SK-N-SH (cell line): ENCODE measurements at regions not wholly inside any gene's neighbourhood (a gene's known extent, or its start where the extent isn't known, plus 50 kb on each side); places are given as distances from the start of the nearest gene placed in this dataset.

Experiments
- CTCF ChIP-seq: fragments of 200-600 bp; sonication (generic); IDR thresholded peaks from 2 replicates; pipeline ENCODE4 v1.6.1; 2017; ENCODE audit warnings: antibody characterized with exemption, mild to moderate bottlenecking, moderate library complexity
- EZH2phosphoT487 ChIP-seq: fragments of 200-600 bp; sonication (generic); IDR thresholded peaks from 2 replicates; pipeline ENCODE4 v1.6.1; 2017; ENCODE audit warnings: low read depth, mixed run types, mild to moderate bottlenecking, antibody characterized with exemption, moderate library complexity, borderline replicate concordance
- FOXJ3 ChIP-seq: sonication (generic); formaldehyde crosslinking; IDR thresholded peaks from 2 replicates; pipeline ENCODE4 v1.5.1; 2020; ENCODE audit warnings: mild to moderate bottlenecking, missing genetic modification reagents
- MXI1 ChIP-seq: IDR thresholded peaks from 2 replicates; pipeline ENCODE4 v1.6.1; 2012; ENCODE audit warnings: mild to moderate bottlenecking, low read depth, low read length, improper control_type of control experiment
- NFIC ChIP-seq: IDR thresholded peaks from 2 replicates; pipeline ENCODE4 v1.4.0; 2012; ENCODE audit warnings: borderline replicate concordance
- POLR2AphosphoS5 ChIP-seq: IDR thresholded peaks from 2 replicates; pipeline ENCODE4 v1.6.1; 2012; ENCODE audit warnings: low read depth, low read length
- REST ChIP-seq: IDR thresholded peaks from 2 replicates; pipeline ENCODE4 v1.6.1; 2012; ENCODE audit warnings: mild to moderate bottlenecking, low read depth, low read length, moderate library complexity
- SIN3A ChIP-seq: IDR thresholded peaks from 2 replicates; pipeline ENCODE4 v1.6.1; 2012; ENCODE audit warnings: low read depth, mild to moderate bottlenecking, low read length, moderate library complexity, borderline replicate concordance
- SMC3 ChIP-seq: IDR thresholded peaks from 2 replicates; pipeline ENCODE4 v1.6.1; 2012; ENCODE audit warnings: low read depth, low read length, improper control_type of control experiment
- TEAD4 ChIP-seq: IDR thresholded peaks from 2 replicates; pipeline ENCODE4 v1.4.0; 2012; ENCODE audit warnings: mild to moderate bottlenecking, borderline replicate concordance; ENCODE audit not compliant: insufficient read depth
- USF1 ChIP-seq: IDR thresholded peaks from 2 replicates; pipeline ENCODE4 v1.4.0; 2012; ENCODE audit warnings: low read depth, borderline replicate concordance
- YY1 ChIP-seq: IDR thresholded peaks from 2 replicates; pipeline ENCODE4 v1.4.0; 2012; ENCODE audit warnings: low read depth, mild to moderate bottlenecking

GRCh38 chr3:18951333-18951732, 197.0 kb upstream of the KCNH8 start:
- TF ChIP-seq NFIC: no peak
- no peak for TF ChIP-seq CTCF
- no peak for TF ChIP-seq SMC3
- no peak for TF ChIP-seq POLR2AphosphoS5
- no peak for TF ChIP-seq YY1
- no peak for TF ChIP-seq MXI1
- TF ChIP-seq FOXJ3 (CRISPR knock-in tag): no peak
- TF ChIP-seq USF1: no peak
- TF ChIP-seq REST: no peak
- TF ChIP-seq TEAD4: no peak
- TF ChIP-seq SIN3A: no peak
- TF ChIP-seq EZH2phosphoT487: no peak
